ENCODE measurements at regions not wholly inside any gene's neighbourhood (a gene's known extent, or its start where the extent isn't known, plus 50 kb on each side); places are given as distances from the start of the nearest gene placed in this dataset.
"Not testable (repeated sequence)": the region's sequence is repeated elsewhere in the genome, so short reads cannot be mapped to it uniquely, and the experiment has no call there.

GRCh38 chr9:25205285-25205684 is 473.0 kb downstream of the TUSC1 start:
- DNase-seq = no peak

GRCh38 chr9:25177858-25178257 is 500.4 kb downstream of the TUSC1 start:
- TF ChIP-seq GATA1 (IDR thresholded peaks at IDR 0.05; ENCODE audit: low read depth, low read length) (no peak), POLR2A (IDR thresholded peaks at IDR 0.05; ENCODE audit: low read length) (no peak)
- DNase-seq = no peak

More at GRCh38 chr9:25205285-25205684, 473.0 kb downstream of the TUSC1 start:
- TF ChIP-seq POLR2A (IDR thresholded peaks at IDR 0.05; ENCODE audit: low read length) (no peak), GATA1 (IDR thresholded peaks at IDR 0.05; ENCODE audit: low read depth, low read length) (no peak)

- no peak for TF ChIP-seq GATA1 (IDR thresholded peaks at IDR 0.05; ENCODE audit: low read depth, low read length)
- TF ChIP-seq POLR2A (IDR thresholded peaks at IDR 0.05; ENCODE audit: low read length) = no peak
Measured at GRCh38 chr9:25129537-25129936, 548.7 kb downstream of the TUSC1 start.

GRCh38 chr9:25121811-25122210 is 556.4 kb downstream of the TUSC1 start:
- no peak for TF ChIP-seq POLR2A (IDR thresholded peaks at IDR 0.05; ENCODE audit: low read length)
- no peak for TF ChIP-seq GATA1 (IDR thresholded peaks at IDR 0.05; ENCODE audit: low read depth, low read length)
- DNase-seq = no peak

More at GRCh38 chr9:25129537-25129936, 548.7 kb downstream of the TUSC1 start:
- no peak for DNase-seq

- DNase-seq = no peak
- TF ChIP-seq GATA1 (IDR thresholded peaks at IDR 0.05; ENCODE audit: low read depth, low read length) (no peak), POLR2A (IDR thresholded peaks at IDR 0.05; ENCODE audit: low read length) (no peak)
Measured at GRCh38 chr9:25119041-25119440, 559.2 kb downstream of the TUSC1 start.

- TF ChIP-seq POLR2A (IDR thresholded peaks at IDR 0.05; ENCODE audit: low read length) = no peak
- no peak for DNase-seq
Measured at GRCh38 chr9:25117791-25118190, 560.5 kb downstream of the TUSC1 start.

- DNase-seq = not testable (repeated sequence)
Measured at GRCh38 chr9:25102204-25102603, 556.5 kb upstream of the IZUMO3 start.

- TF ChIP-seq POLR2A (IDR thresholded peaks at IDR 0.05; ENCODE audit: low read length) (no peak), GATA1 (IDR thresholded peaks at IDR 0.05; ENCODE audit: low read depth, low read length) (no peak)
- no peak for DNase-seq
Measured at GRCh38 chr9:25094518-25094917, 548.8 kb upstream of the IZUMO3 start.

- TF ChIP-seq GATA1 (IDR thresholded peaks at IDR 0.05; ENCODE audit: low read depth, low read length) = no peak
- TF ChIP-seq POLR2A (IDR thresholded peaks at IDR 0.05; ENCODE audit: low read length) = no peak
- DNase-seq = no peak
Measured at GRCh38 chr9:25078202-25078601, 532.5 kb upstream of the IZUMO3 start.

GRCh38 chr9:25048098-25048724 is 502.5 kb upstream of the IZUMO3 start:
- DNase-seq = no peak
- no peak for TF ChIP-seq POLR2A (IDR thresholded peaks at IDR 0.05; ENCODE audit: low read length)
- no peak for TF ChIP-seq GATA1 (IDR thresholded peaks at IDR 0.05; ENCODE audit: low read depth, low read length)

- not testable (repeated sequence) for DNase-seq
Measured at GRCh38 chr9:25045469-25045868, 499.8 kb upstream of the IZUMO3 start.

GRCh38 chr9:25029743-25030142 is 484.0 kb upstream of the IZUMO3 start:
- TF ChIP-seq GATA1 (IDR thresholded peaks at IDR 0.05; ENCODE audit: low read depth, low read length) = no peak
- TF ChIP-seq POLR2A (IDR thresholded peaks at IDR 0.05; ENCODE audit: low read length) = no peak
- no peak for DNase-seq

- DNase-seq = no peak
- TF ChIP-seq POLR2A (IDR thresholded peaks at IDR 0.05; ENCODE audit: low read length) = no peak
- no peak for TF ChIP-seq GATA1 (IDR thresholded peaks at IDR 0.05; ENCODE audit: low read depth, low read length)
Measured at GRCh38 chr9:25025686-25026085, 480.0 kb upstream of the IZUMO3 start.

GRCh38 chr9:25025156-25025555 is 479.5 kb upstream of the IZUMO3 start:
- DNase-seq = no peak
- TF ChIP-seq GATA1 (IDR thresholded peaks at IDR 0.05; ENCODE audit: low read depth, low read length) = no peak
- TF ChIP-seq POLR2A (IDR thresholded peaks at IDR 0.05; ENCODE audit: low read length) = no peak

- DNase-seq = no peak
- TF ChIP-seq POLR2A (IDR thresholded peaks at IDR 0.05; ENCODE audit: low read length) (no peak), GATA1 (IDR thresholded peaks at IDR 0.05; ENCODE audit: low read depth, low read length) (no peak)
Measured at GRCh38 chr9:25017779-25018178, 472.1 kb upstream of the IZUMO3 start.
